ENCODE measurements at regions not wholly inside any gene's neighbourhood (a gene's known extent, or its start where the extent isn't known, plus 50 kb on each side); places are given as distances from the start of the nearest gene placed in this dataset.

- TF ChIP-seq CTCF (IDR thresholded peaks at IDR 0.05; ENCODE audit: low read depth, low read length), result no peak
- no peak for TF ChIP-seq EZH2phosphoT487 (IDR thresholded peaks at IDR 0.05; ENCODE audit: low read depth)
Observed at GRCh38 chr20:11214256-11214840, 540.5 kb upstream of the JAG1 start.

Measured in OCI-LY3 (cell line).